Activated T-helper 1 cell treated with Interleukin-2 at 50 U/mL for 16 hours (primary cell): ENCODE measurements at regions not wholly inside any gene's neighbourhood (a gene's known extent, or its start where the extent isn't known, plus 50 kb on each side); places are given as distances from the start of the nearest gene placed in this dataset.
"Not testable (repeated sequence)": the region's sequence is repeated elsewhere in the genome, so short reads cannot be mapped to it uniquely, and the experiment has no call there.

Experiments used
- DNase-seq: peaks from one replicate; pipeline ENCODE4 v3.0.0-alpha.2; 2020; ENCODE audit warnings: low read depth

GRCh38 chr15:31221936-31222515 is 104.6 kb upstream of the KLF13 start:
- DNase-seq: no peak

DNA sequence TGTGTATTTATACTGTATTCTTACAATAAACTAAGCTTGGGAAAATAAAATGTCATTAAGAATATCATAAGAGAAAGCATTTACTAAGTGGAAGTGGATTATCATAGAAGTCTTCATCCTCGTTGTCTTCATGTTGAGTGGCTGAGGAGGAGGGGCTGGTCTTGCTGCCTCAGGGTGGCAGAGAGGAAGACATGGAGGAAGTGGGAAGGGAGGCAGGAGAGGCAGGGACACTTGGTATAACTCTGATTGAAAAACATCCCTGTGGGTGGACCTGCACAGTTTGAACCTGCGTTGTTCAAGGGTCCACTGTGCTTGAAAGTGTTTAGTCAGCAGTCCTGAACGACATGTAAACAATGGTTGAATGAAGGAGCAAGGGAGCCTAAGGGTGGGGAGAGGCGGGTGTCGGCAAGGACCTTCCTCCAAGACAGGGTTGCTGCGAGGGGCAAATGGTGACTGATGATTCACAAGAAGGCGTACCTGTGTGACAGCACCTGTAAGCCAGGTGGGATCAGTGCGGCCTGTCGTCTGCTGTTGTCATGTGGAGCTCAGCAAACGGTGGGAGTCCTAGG is 103.8 kb upstream of the KLF13 start:
- no peak for DNase-seq

GRCh38 chr15:31223478-31224350 is 102.9 kb upstream of the KLF13 start:
- no peak for DNase-seq

DNA sequence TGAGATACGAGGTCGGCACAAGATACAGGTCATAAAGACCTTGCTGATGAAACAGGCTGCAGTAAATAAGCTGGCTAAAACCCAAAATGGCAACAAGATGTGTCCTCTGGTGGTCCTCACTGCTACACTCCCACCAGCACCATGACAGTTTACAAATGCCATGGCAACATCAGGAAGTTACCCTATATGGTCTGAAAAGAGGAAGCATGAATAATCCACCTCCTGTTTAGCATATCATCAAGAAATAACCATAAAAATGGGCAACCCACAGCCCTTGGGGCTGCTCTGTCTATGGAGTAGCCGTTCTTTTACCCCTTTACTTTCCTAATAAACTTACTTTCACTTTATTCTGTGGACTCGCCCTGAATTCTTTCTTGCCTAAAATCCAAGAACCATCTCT is 102.0 kb upstream of the KLF13 start:
- DNase-seq: not testable (repeated sequence)

DNA sequence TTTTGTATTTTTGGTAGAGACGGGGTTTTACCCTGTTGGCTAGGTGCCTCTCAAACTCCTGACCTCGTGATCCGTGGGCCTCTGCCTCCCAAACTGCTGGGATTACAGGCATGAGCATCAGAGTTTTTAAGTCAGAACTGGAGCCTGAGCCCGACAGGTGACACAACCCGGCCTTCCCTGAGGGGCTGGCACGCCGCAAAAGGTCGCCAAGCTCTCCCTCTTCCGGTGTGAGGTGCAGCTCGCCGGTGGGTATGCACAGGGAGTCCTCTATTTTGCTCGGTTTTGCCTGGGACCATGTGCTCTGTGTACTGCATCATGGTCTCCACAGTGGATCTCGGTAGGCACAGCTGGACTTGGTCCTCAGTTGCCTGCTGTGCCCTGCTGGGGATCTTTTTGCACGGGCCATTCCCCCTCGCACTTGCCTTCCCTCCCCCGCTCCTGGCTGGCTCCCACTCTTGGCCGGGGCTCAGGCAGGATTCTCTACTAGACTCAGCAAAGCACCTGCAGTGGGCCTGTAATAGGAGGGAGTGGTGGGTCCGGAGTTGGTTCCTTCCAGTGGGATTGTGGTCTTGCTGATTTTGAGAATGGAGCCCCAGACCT is 101.2 kb upstream of the KLF13 start:
- no peak for DNase-seq

DNA sequence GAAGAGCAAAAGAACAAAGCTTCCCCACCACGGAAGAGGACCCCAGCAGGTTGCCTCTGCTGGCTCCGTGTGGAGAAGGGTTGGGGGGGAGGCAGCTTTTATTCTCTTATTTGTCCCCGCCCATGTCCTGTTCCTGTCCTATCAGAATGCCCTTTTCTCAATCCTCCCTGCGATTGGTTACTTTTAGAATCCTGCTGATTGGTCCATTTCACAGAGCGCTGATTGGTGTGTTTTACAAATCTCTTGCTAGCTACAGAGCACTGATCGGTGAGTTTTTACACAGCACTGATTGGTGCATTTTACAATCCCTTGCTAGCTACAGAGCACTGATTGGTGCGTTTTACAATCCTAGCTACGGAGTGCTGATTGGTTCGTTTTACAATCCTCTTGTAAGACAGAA is 100.6 kb upstream of the KLF13 start:
- no peak for DNase-seq

GRCh38 chr15:31227235-31227634 is 99.4 kb upstream of the KLF13 start:
- DNase-seq: no peak

GRCh38 chr15:31228011-31228484 is 98.6 kb upstream of the KLF13 start:
- no peak for DNase-seq

GRCh38 chr15:31228980-31229826 is 97.4 kb upstream of the KLF13 start:
- no peak for DNase-seq

DNA sequence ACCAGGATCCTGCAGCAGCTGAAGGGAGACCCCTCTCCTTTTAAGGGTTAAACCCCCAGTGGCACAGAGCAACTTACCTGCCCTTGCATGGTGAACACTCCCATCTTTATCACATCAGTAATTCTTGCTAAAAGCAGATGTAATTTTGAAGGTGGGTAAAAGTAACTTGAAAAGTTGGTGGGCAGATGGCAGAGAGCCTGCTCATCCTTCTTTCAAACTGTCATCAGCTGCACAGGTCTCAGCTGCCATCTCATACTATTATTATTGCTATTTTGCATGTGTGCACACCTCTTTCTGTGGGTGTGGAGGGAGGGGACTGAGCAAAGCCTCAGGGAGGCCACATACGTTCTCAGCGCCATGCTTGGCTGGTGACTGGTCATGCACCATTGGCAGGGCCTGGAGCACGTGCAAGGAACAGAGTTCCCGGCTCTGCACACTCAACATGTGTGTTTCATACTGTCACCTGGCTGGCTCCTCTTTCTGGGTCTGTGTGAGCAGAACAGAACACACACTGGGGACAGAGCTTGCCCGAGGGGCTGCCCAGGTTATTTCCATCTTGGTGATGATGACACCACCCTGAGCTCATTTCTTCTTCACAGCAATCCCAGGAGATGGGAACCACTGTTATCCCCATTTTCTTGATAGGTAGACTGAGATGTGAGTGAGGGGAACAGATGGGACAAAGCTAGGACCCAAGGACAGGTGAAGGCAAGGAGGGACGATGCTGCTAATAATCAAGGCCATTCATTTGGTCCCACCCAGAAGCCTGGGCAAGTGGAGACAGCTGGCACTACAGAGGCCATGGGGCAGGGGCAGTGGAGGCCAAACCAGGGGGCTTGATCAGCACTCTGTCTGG is 95.8 kb upstream of the KLF13 start:
- DNase-seq: no peak

DNA sequence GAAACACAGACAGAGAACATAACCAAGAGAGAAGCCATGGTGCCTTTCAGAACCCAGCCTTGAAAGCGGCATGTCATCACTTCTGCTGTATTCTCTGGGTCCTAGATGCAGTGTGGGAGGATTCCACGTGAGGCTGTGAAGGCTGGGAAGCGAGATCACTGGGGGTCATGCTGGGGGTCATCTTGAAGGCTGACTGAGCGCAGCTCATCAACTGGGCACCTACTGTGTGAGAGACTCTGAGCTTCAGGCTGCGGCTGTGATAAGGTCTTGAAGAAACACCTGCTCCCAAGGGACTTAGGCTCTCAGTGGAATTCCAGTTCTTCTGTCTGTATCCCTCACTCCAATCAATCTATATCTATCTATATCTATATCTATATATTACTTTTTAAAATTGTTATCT is 91.8 kb upstream of the KLF13 start:
- DNase-seq: no peak

- DNase-seq: no peak
Measured at GRCh38 chr15:31235311-31236183, 91.1 kb upstream of the KLF13 start.

- DNase-seq: no peak
Measured at GRCh38 chr15:31236184-31237042, 90.2 kb upstream of the KLF13 start.

DNA sequence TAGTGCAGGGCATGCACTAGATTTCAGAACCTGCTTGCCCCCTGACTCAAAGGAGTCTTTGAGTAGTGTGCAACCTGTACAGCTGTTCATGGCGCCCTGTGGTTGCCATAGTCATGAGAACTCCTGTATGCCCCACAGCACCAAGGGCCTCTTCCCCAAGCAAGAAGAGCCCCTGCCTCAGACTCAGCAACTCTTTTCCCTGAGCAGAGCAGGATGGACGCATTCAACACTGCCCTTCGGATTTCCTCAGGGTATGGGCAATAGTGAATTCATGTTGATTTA is 89.7 kb upstream of the KLF13 start:
- no peak for DNase-seq

- DNase-seq: no peak
Measured at GRCh38 chr15:31238906-31239305, 87.7 kb upstream of the KLF13 start.

GRCh38 chr15:31239409-31239808 is 87.2 kb upstream of the KLF13 start:
- DNase-seq: no peak

DNA sequence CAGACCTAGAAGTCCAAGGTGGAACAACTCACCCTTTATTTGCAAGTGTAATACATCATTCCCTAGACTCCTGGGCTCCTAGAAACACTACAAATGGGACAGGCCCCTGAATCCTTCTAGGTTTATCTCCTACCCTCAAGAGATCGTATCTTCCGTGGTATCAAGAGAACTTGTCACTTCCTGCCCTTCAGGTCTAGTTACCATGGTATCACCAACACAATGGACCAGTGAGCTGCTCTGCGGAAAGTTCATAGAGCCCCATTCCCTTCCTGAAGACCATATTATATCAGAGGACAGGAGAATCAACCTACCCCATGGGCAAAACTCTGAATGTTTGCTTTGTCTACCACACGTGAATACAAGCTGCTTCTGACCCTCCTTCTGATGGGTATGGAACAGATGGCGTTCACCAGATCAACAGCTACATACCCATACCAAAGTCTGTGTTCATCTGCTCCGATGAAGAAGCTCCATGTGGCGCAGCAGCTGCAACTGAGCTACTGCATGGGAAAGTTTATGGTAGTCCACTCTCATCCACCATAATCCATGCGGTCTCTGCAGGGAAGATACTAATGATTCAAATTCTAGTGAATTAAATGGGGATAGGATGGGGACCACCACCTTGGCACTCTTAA is 84.6 kb upstream of the KLF13 start:
- DNase-seq: no peak

GRCh38 chr15:31243895-31244294 is 82.7 kb upstream of the KLF13 start:
- DNase-seq: no peak
